OCI-M1 (cell line): ENCODE measurements at regions not wholly inside any gene's neighbourhood (a gene's known extent, or its start where the extent isn't known, plus 50 kb on each side); places are given as distances from the start of the nearest gene placed in this dataset.
"Not testable (repeated sequence)": the region's sequence is repeated elsewhere in the genome, so short reads cannot be mapped to it uniquely, and the experiment has no call there.

Experiments used
- DNase-seq: peaks from one replicate; lab custom pipeline; 2025; lab: John Stamatoyannopoulos, UW

DNA sequence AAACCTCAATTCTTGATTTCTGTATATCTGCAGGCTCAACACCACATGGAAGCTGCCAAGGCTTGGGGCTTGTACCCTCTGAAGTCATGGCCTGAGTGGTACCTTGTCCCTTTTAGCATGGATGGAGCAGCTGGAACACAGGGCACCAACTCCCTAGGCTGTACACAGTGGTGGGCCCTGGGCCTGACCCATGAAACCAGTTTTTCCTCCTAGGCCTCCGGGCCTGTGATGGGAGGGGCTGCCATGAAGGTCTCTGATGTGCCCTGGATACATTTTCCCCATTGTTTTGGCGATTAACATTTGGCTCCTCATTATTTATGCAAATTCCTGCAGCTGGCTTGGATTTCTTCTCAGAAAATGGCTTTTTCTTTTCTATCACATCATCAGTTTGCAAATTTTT, 131.6 kb downstream of the NDFIP2 start:
- no peak for DNase-seq

DNA sequence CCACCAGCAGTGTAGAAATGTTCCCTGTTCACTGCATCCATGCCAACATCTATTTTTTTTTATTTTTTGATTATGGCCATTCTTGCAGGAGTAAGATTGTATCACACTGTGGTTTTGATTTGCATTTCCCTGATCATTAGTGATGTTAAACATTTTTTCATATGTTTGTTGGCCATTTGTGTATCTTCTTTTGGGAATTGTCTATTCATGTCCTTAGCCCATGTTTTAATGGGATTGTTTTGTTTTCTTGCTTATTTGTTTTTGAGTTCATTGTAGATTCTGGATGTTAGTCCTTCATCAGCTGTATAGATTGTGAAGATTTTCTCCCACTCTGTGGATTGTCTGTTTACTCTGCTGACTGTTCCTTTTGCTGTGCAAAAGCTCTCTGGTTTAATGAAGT, 126.9 kb downstream of the NDFIP2 start:
- not testable (repeated sequence) for DNase-seq
